ENCODE measurements at regions not wholly inside any gene's neighbourhood (a gene's known extent, or its start where the extent isn't known, plus 50 kb on each side); places are given as distances from the start of the nearest gene placed in this dataset.

GRCh38 chr13:81334481-81334880, 993.6 kb upstream of the SPRY2 start:
- H3K4me3 ChIP-seq, result no peak overlapping the region
- H3K27ac ChIP-seq, result no peak overlapping the region
- no peaks in the 10 kb centered on the region for H3K27me3 ChIP-seq
- intact Hi-C loops (cut with DNase I; ENCODE audit: low total_unique reads), result no loop called here
- no peak for TF ChIP-seq POLR2A (IDR thresholded peaks at IDR 0.05)
- TF ChIP-seq CTCF (IDR thresholded peaks at IDR 0.05), result no peak
- no peaks in the 10 kb centered on the region for H3K9me3 ChIP-seq
- no peak for DNase-seq
- H3K4me1 ChIP-seq, result no peaks in the 10 kb centered on the region
- no peaks in the 10 kb centered on the region for H3K36me3 ChIP-seq

GRCh38 chr13:81326913-81327312, 986.0 kb upstream of the SPRY2 start:
- Histone ChIP-seq H3K4me1 (no peaks in the 10 kb centered on the region), H3K27ac (no peak overlapping the region), H3K36me3 (no peaks in the 10 kb centered on the region), H3K27me3 (no peaks in the 10 kb centered on the region), H3K4me3 (no peak overlapping the region), H3K9me3 (no peaks in the 10 kb centered on the region)
- DNase-seq, result no peak
- TF ChIP-seq POLR2A (IDR thresholded peaks at IDR 0.05), result no peak
- no peak for TF ChIP-seq CTCF (IDR thresholded peaks at IDR 0.05)
- intact Hi-C loops (cut with DNase I; ENCODE audit: low total_unique reads), result no loop called here

GRCh38 chr13:81320516-81320915, 979.6 kb upstream of the SPRY2 start:
- H3K4me3 ChIP-seq, result no peak overlapping the region
- no peaks in the 10 kb centered on the region for H3K36me3 ChIP-seq
- no peak overlapping the region for H3K27ac ChIP-seq
- no peaks in the 10 kb centered on the region for H3K27me3 ChIP-seq
- TF ChIP-seq POLR2A (IDR thresholded peaks at IDR 0.05) (no peak), CTCF (IDR thresholded peaks at IDR 0.05) (no peak)
- intact Hi-C loops (cut with DNase I; ENCODE audit: low total_unique reads), result no loop called here
- DNase-seq, result no peak
- H3K4me1 ChIP-seq, result no peaks in the 10 kb centered on the region
- H3K9me3 ChIP-seq, result no peaks in the 10 kb centered on the region

GRCh38 chr13:81319351-81319750, 978.4 kb upstream of the SPRY2 start:
- intact Hi-C loops (cut with DNase I; ENCODE audit: low total_unique reads), result no loop called here
- no peaks in the 10 kb centered on the region for H3K36me3 ChIP-seq

More at GRCh38 chr13:81319351-81319750, 978.4 kb upstream of the SPRY2 start:
- Histone ChIP-seq H3K4me3 (no peak overlapping the region), H3K27ac (no peak overlapping the region), H3K9me3 (no peaks in the 10 kb centered on the region), H3K4me1 (no peaks in the 10 kb centered on the region), H3K27me3 (no peaks in the 10 kb centered on the region)
- TF ChIP-seq POLR2A (IDR thresholded peaks at IDR 0.05), result no peak
- TF ChIP-seq CTCF (IDR thresholded peaks at IDR 0.05), result no peak
- no peak for DNase-seq
